NCI-H2107 (cell line): ENCODE measurements at regions not wholly inside any gene's neighbourhood (a gene's known extent, or its start where the extent isn't known, plus 50 kb on each side); places are given as distances from the start of the nearest gene placed in this dataset.

Experiments
- DNase-seq: peaks from one replicate; lab custom pipeline; 2025; lab: John Stamatoyannopoulos, UW

- no peak for DNase-seq
Observed at GRCh38 chr21:38659936-38660332, 145.8 kb upstream of the ETS2 start.

- DNase-seq: no peak
Observed at GRCh38 chr21:38660333-38661196, 145.2 kb upstream of the ETS2 start.

GRCh38 chr21:38661197-38661871 is 144.4 kb upstream of the ETS2 start:
- no peak for DNase-seq

- DNase-seq: no peak
Observed at GRCh38 chr21:38661889-38662568, 143.7 kb upstream of the ETS2 start.

- no peak for DNase-seq
Observed at GRCh38 chr21:38663282-38663681, 142.4 kb upstream of the ETS2 start.

- no peak for DNase-seq
Observed at GRCh38 chr21:38664315-38664714, 141.4 kb upstream of the ETS2 start.

GRCh38 chr21:38664841-38665240 is 140.9 kb upstream of the ETS2 start:
- DNase-seq: no peak

- DNase-seq: no peak
Observed at GRCh38 chr21:38667291-38667870, 138.3 kb upstream of the ETS2 start.

- no peak for DNase-seq
Observed at GRCh38 chr21:38668067-38668466, 137.7 kb upstream of the ETS2 start.

GRCh38 chr21:38668541-38668940 is 137.2 kb upstream of the ETS2 start:
- DNase-seq: no peak

- DNase-seq: no peak
Observed at GRCh38 chr21:38669186-38669585, 136.5 kb upstream of the ETS2 start.

GRCh38 chr21:38670861-38671260 is 134.9 kb upstream of the ETS2 start:
- DNase-seq: no peak

- no peak for DNase-seq
Observed at GRCh38 chr21:38671773-38672172, 134.0 kb upstream of the ETS2 start.

- no peak for DNase-seq
Observed at GRCh38 chr21:38675182-38675824, 130.4 kb upstream of the ETS2 start.

GRCh38 chr21:38678827-38679226 is 126.9 kb upstream of the ETS2 start:
- DNase-seq: no peak

- DNase-seq: no peak
Observed at GRCh38 chr21:38679534-38679933, 126.2 kb upstream of the ETS2 start.

- no peak for DNase-seq
Observed at GRCh38 chr21:38680401-38680800, 125.3 kb upstream of the ETS2 start.

GRCh38 chr21:38683222-38683621 is 122.5 kb upstream of the ETS2 start:
- no peak for DNase-seq

- peak; percentile 15 for DNase-seq
Observed at GRCh38 chr21:38688068-38688467, 117.7 kb upstream of the ETS2 start.

- no peak for DNase-seq
Observed at GRCh38 chr21:38691631-38692030, 114.1 kb upstream of the ETS2 start.

GRCh38 chr21:38696579-38696978 is 109.2 kb upstream of the ETS2 start:
- no peak for DNase-seq

- DNase-seq: no peak
Observed at GRCh38 chr21:38699048-38699447, 106.7 kb upstream of the ETS2 start.
